Activated CD8-positive, alpha-beta memory T cell treated with anti-CD3 and anti-CD28 coated beads for 4 hours (primary cell): ENCODE measurements at regions not wholly inside any gene's neighbourhood (a gene's known extent, or its start where the extent isn't known, plus 50 kb on each side); places are given as distances from the start of the nearest gene placed in this dataset.
"Not testable (repeated sequence)": the region's sequence is repeated elsewhere in the genome, so short reads cannot be mapped to it uniquely, and the experiment has no call there.

Experiments
- DNase-seq, 2 donors: peaks; one replicate each; pipeline ENCODE4 v3.0.0-alpha.2; 2020; ENCODE audit warnings: low read depth in 2 of 2

- no peak for DNase-seq
Measured at GRCh38 chr3:66633402-66634381, 132.9 kb upstream of the LRIG1 start.

- no peak for DNase-seq
Measured at GRCh38 chr3:66638717-66639116, 137.9 kb upstream of the LRIG1 start.

GRCh38 chr3:66639809-66640356 is 139.1 kb upstream of the LRIG1 start:
- DNase-seq: no peak

- no peak for DNase-seq
Measured at GRCh38 chr3:66642019-66642418, 141.2 kb upstream of the LRIG1 start.

GRCh38 chr3:66642484-66642883 is 141.7 kb upstream of the LRIG1 start:
- no peak for DNase-seq

- DNase-seq: no peak
Measured at GRCh38 chr3:66644549-66644948, 143.7 kb upstream of the LRIG1 start.

GRCh38 chr3:66648975-66649374 is 148.2 kb upstream of the LRIG1 start:
- DNase-seq: no peak

GRCh38 chr3:66651520-66651919 is 150.7 kb upstream of the LRIG1 start:
- DNase-seq: not testable (repeated sequence)

GRCh38 chr3:66652100-66652499 is 151.3 kb upstream of the LRIG1 start:
- DNase-seq: not testable (repeated sequence)

GRCh38 chr3:66655044-66655443 is 154.2 kb upstream of the LRIG1 start:
- DNase-seq: no peak

GRCh38 chr3:66655671-66656070 is 154.8 kb upstream of the LRIG1 start:
- DNase-seq: no peak

GRCh38 chr3:66656609-66657008 is 155.8 kb upstream of the LRIG1 start:
- no peak for DNase-seq

GRCh38 chr3:66659056-66659455 is 158.2 kb upstream of the LRIG1 start:
- no peak for DNase-seq

GRCh38 chr3:66661628-66662027 is 160.8 kb upstream of the LRIG1 start:
- DNase-seq: no peak

- no peak for DNase-seq
Measured at GRCh38 chr3:66662894-66663293, 162.1 kb upstream of the LRIG1 start.

GRCh38 chr3:66665021-66665695 is 164.3 kb upstream of the LRIG1 start:
- DNase-seq: no peak

GRCh38 chr3:66666362-66666761 is 165.5 kb upstream of the LRIG1 start:
- no peak for DNase-seq

- DNase-seq: no peak
Measured at GRCh38 chr3:66667263-66667662, 166.4 kb upstream of the LRIG1 start.

GRCh38 chr3:66671291-66671690 is 170.5 kb upstream of the LRIG1 start:
- no peak for DNase-seq

GRCh38 chr3:66672830-66673229 is 172.0 kb upstream of the LRIG1 start:
- DNase-seq: no peak

GRCh38 chr3:66673293-66673692 is 172.5 kb upstream of the LRIG1 start:
- DNase-seq: no peak

- no peak for DNase-seq
Measured at GRCh38 chr3:66675366-66675765, 174.5 kb upstream of the LRIG1 start.
